HEK293 (cell line): ENCODE measurements at regions not wholly inside any gene's neighbourhood (a gene's known extent, or its start where the extent isn't known, plus 50 kb on each side); places are given as distances from the start of the nearest gene placed in this dataset.

Experiments
- CTCF ChIA-PET: fragments of 350-600 bp; formaldehyde crosslinking; extraction: SDS; loops from one replicate; lab custom pipeline; 2021; ENCODE audit warnings: antibody characterized with exemption; lab: Yijun Ruan, JAX
- POLR2A ChIA-PET: fragments of 300-600 bp; formaldehyde crosslinking; extraction: SDS; loops from one replicate; lab custom pipeline; 2020; ENCODE audit warnings: antibody characterized with exemption, inconsistent platforms; lab: Yijun Ruan, JAX
- H3K27ac ChIP-seq: fragments of 200-500 bp; sonication (Bioruptor generic); 2 replicates; pipeline ENCODE4 v1.5.1; 2014; ENCODE audit warnings: low read depth, low read length, control low read depth, inconsistent platforms; ENCODE audit errors: extremely low read depth
- H3K36me3 ChIP-seq, 2 experiments: fragments of 200-500 bp in 1 of 2; sonication (Bioruptor generic) in 1 of 2; 1 replicate in 1 of 2; 2 replicates in 1 of 2; pipeline ENCODE4 v1.5.1; 2014 to 2017; ENCODE audit warnings: inconsistent platforms in 2 of 2, low read length in 2 of 2; ENCODE audit not compliant: control insufficient read depth in 2 of 2, insufficient read depth in 1 of 2
- H3K4me1 ChIP-seq: fragments of 200-500 bp; sonication (Bioruptor generic); 2 replicates; pipeline ENCODE4 v1.5.1; 2014; ENCODE audit warnings: mild to moderate bottlenecking, low read length, inconsistent platforms; ENCODE audit not compliant: control insufficient read depth, insufficient read depth
- H3K4me3 ChIP-seq: 2 replicates; pipeline ENCODE4 v1.5.1; 2011; ENCODE audit warnings: low read depth, mild to moderate bottlenecking, control low read depth, low read length, moderate library complexity
- H3K9me3 ChIP-seq: fragments of 200-500 bp; sonication (Bioruptor generic); 2 replicates; pipeline ENCODE4 v1.5.1; 2014; ENCODE audit warnings: low read depth, low read length, inconsistent platforms; ENCODE audit not compliant: control insufficient read depth, insufficient read depth
- BCL11A ChIP-seq: fragments of 450-650 bp; formaldehyde crosslinking; IDR thresholded peaks from 2 replicates; pipeline ENCODE4 v1.5.1; 2016; ENCODE audit warnings: low read depth, missing biosample characterization, missing genetic modification characterization
- KLF1 ChIP-seq: fragments of 450-650 bp; formaldehyde crosslinking; IDR thresholded peaks from 2 replicates; pipeline ENCODE4 v1.5.1; 2016; ENCODE audit warnings: missing biosample characterization, missing genetic modification characterization
- KLF10 ChIP-seq: fragments of 450-650 bp; IDR thresholded peaks from 2 replicates; pipeline ENCODE4 v1.5.1; 2018; ENCODE audit warnings: missing biosample characterization, mild to moderate bottlenecking, missing genetic modification characterization
- OVOL3 ChIP-seq: fragments of 450-650 bp; formaldehyde crosslinking; IDR thresholded peaks from 2 replicates; pipeline ENCODE4 v1.5.1; 2016; ENCODE audit warnings: missing biosample characterization, missing genetic modification characterization
- PRDM6 ChIP-seq: fragments of 450-650 bp; formaldehyde crosslinking; IDR thresholded peaks from 2 replicates; pipeline ENCODE4 v1.5.1; 2017; ENCODE audit warnings: missing biosample characterization, missing genetic modification characterization
- ZIC2 ChIP-seq: fragments of 450-650 bp; formaldehyde crosslinking; IDR thresholded peaks from 2 replicates; pipeline ENCODE4 v1.5.1; 2016; ENCODE audit warnings: missing biosample characterization, missing genetic modification characterization
- ZNF138 ChIP-seq: fragments of 450-650 bp; formaldehyde crosslinking; IDR thresholded peaks from 2 replicates; pipeline ENCODE4 v1.5.1; 2016; ENCODE audit warnings: missing biosample characterization, missing genetic modification characterization, borderline replicate concordance
- ZNF16 ChIP-seq: fragments of 450-650 bp; formaldehyde crosslinking; IDR thresholded peaks from 2 replicates; pipeline ENCODE4 v1.5.1; 2016; ENCODE audit warnings: low read depth, missing biosample characterization, missing genetic modification characterization
- ZNF169 ChIP-seq: fragments of 450-650 bp; formaldehyde crosslinking; IDR thresholded peaks from 2 replicates; pipeline ENCODE4 v1.5.1; 2016; ENCODE audit warnings: missing biosample characterization, missing genetic modification characterization
- ZNF248 ChIP-seq: fragments of 450-650 bp; formaldehyde crosslinking; IDR thresholded peaks from 2 replicates; pipeline ENCODE4 v1.5.1; 2017; ENCODE audit warnings: missing biosample characterization, missing genetic modification characterization
- ZNF37A ChIP-seq: fragments of 450-650 bp; IDR thresholded peaks from 2 replicates; pipeline ENCODE4 v1.5.1; 2018; ENCODE audit warnings: missing biosample characterization, missing genetic modification characterization
- ZNF433 ChIP-seq: fragments of 450-650 bp; formaldehyde crosslinking; IDR thresholded peaks from 2 replicates; pipeline ENCODE4 v1.5.1; 2016; ENCODE audit warnings: missing biosample characterization, missing genetic modification characterization, low read depth
- ZNF488 ChIP-seq: fragments of 450-650 bp; formaldehyde crosslinking; IDR thresholded peaks from 2 replicates; pipeline ENCODE4 v1.5.1; 2016; ENCODE audit warnings: missing biosample characterization, missing genetic modification characterization
- ZNF549 ChIP-seq: fragments of 450-650 bp; IDR thresholded peaks from 2 replicates; pipeline ENCODE4 v1.5.1; 2018; ENCODE audit warnings: missing biosample characterization, missing genetic modification characterization, mild to moderate bottlenecking, inconsistent platforms, moderate library complexity
- ZNF596 ChIP-seq: fragments of 450-650 bp; IDR thresholded peaks from 2 replicates; pipeline ENCODE4 v1.5.0; 2018; ENCODE audit warnings: missing biosample characterization, mild to moderate bottlenecking, missing genetic modification characterization, moderate library complexity
- ZNF677 ChIP-seq: fragments of 450-650 bp; IDR thresholded peaks from 2 replicates; pipeline ENCODE4 v1.5.0; 2018; ENCODE audit warnings: missing biosample characterization, mild to moderate bottlenecking, missing genetic modification characterization, moderate library complexity
- ZNF768 ChIP-seq: fragments of 450-650 bp; formaldehyde crosslinking; IDR thresholded peaks from 2 replicates; pipeline ENCODE4 v1.5.1; 2018; ENCODE audit warnings: missing biosample characterization, mild to moderate bottlenecking, missing genetic modification characterization
- TF ChIP-seq, protein P1 (sequence below): fragments of 450-650 bp; formaldehyde crosslinking; IDR thresholded peaks from 2 replicates; pipeline ENCODE4 v1.5.1; 2016; ENCODE audit warnings: missing biosample characterization, missing genetic modification characterization
- TF ChIP-seq, protein P2 (sequence below): fragments of 450-650 bp; formaldehyde crosslinking; conservative IDR thresholded peaks from 2 replicates; pipeline ENCODE4 v1.5.1; 2016; ENCODE audit warnings: low read depth, missing biosample characterization, missing genetic modification characterization
- TF ChIP-seq, protein P3 (sequence below): fragments of 450-650 bp; formaldehyde crosslinking; IDR thresholded peaks from 2 replicates; pipeline ENCODE4 v1.5.1; 2016; ENCODE audit warnings: missing biosample characterization, missing genetic modification characterization

GRCh38 chr7:84524714-84525694, 330.4 kb upstream of the SEMA3A start:
- ChIA-PET CTCF (interaction anchor here (0.6 kb wide), 1 partner anchor 67 kb away, joined by 3 read pairs; no protein-coding TSS in a partner anchor), POLR2A (no interaction called here)
- H3K4me1 ChIP-seq, result peaks cover 5% of the 10 kb centered on the region; the same call in 1 of the 2 replicates
- TF ChIP-seq ZNF549 (tag by site-specific recombination) (no peak), ZNF596 (tag by site-specific recombination) (no peak)
- TF ChIP-seq, all 188 proteins: peak for 0
- no peaks in the 10 kb centered on the region for H3K36me3 ChIP-seq
- no peaks in the 10 kb centered on the region for H3K9me3 ChIP-seq
- no peak overlapping the region for H3K4me3 ChIP-seq
- H3K27ac ChIP-seq, result no peak overlapping the region

GRCh38 chr7:84513061-84513460, 318.5 kb upstream of the SEMA3A start:
- Histone ChIP-seq H3K4me3 (no peak overlapping the region), H3K36me3 (no peaks in the 10 kb centered on the region), H3K9me3 (no peaks in the 10 kb centered on the region), H3K27ac (no peak overlapping the region), H3K4me1 (no peaks in the 10 kb centered on the region)
- POLR2A ChIA-PET, result no interaction called here
- TF ChIP-seq PRDM6 (no peak), ZNF37A (no peak), BCL11A (tag by site-specific recombination) (no peak), ZNF549 (tag by site-specific recombination) (no peak), ZNF248 (tag by site-specific recombination) (no peak), KLF1 (tag by site-specific recombination) (no peak)
- TF ChIP-seq, protein P1, sequence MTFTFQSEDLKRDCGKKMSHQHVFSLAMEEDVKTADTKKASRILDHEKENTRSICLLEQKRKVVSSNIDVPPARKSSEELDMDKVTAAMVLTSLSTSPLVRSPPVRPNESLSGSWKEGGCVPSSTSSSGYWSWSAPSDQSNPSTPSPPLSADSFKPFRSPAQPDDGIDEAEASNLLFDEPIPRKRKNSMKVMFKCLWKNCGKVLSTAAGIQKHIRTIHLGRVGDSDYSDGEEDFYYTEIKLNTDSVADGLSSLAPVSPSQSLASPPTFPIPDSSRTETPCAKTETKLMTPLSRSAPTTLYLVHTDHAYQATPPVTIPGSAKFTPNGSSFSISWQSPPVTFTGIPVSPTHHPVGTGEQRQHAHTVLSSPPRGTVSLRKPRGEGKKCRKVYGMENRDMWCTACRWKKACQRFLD (tag by site-specific recombination), result no peak
- TF ChIP-seq, protein P2, sequence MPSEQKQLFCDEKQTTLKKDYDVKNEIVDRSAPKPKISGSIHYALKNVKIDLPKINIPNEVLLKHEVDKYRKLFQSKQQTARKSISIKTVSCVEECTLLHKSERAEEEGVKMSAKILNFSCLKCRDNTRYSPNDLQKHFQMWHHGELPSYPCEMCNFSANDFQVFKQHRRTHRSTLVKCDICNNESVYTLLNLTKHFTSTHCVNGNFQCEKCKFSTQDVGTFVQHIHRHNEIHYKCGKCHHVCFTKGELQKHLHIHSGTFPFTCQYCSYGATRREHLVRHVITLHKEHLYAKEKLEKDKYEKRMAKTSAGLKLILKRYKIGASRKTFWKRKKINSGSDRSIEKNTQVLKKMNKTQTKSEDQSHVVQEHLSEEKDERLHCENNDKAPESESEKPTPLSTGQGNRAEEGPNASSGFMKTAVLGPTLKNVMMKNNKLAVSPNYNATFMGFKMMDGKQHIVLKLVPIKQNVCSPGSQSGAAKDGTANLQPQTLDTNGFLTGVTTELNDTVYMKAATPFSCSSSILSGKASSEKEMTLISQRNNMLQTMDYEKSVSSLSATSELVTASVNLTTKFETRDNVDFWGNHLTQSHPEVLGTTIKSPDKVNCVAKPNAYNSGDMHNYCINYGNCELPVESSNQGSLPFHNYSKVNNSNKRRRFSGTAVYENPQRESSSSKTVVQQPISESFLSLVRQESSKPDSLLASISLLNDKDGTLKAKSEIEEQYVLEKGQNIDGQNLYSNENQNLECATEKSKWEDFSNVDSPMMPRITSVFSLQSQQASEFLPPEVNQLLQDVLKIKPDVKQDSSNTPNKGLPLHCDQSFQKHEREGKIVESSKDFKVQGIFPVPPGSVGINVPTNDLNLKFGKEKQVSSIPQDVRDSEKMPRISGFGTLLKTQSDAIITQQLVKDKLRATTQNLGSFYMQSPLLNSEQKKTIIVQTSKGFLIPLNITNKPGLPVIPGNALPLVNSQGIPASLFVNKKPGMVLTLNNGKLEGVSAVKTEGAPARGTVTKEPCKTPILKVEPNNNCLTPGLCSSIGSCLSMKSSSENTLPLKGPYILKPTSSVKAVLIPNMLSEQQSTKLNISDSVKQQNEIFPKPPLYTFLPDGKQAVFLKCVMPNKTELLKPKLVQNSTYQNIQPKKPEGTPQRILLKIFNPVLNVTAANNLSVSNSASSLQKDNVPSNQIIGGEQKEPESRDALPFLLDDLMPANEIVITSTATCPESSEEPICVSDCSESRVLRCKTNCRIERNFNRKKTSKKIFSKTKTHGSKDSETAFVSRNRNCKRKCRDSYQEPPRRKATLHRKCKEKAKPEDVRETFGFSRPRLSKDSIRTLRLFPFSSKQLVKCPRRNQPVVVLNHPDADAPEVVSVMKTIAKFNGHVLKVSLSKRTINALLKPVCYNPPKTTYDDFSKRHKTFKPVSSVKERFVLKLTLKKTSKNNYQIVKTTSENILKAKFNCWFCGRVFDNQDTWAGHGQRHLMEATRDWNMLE (tag by site-specific recombination), result no peak
- CTCF ChIA-PET, result no interaction called here

- H3K4me3 ChIP-seq, result no peak overlapping the region
- no peaks in the 10 kb centered on the region for H3K36me3 ChIP-seq
- TF ChIP-seq ZNF16 (tag by site-specific recombination), result no peak
- TF ChIP-seq ZNF768 (tag by site-specific recombination), result no peak
- no peak for TF ChIP-seq ZNF138 (tag by site-specific recombination)
- TF ChIP-seq, protein P3, sequence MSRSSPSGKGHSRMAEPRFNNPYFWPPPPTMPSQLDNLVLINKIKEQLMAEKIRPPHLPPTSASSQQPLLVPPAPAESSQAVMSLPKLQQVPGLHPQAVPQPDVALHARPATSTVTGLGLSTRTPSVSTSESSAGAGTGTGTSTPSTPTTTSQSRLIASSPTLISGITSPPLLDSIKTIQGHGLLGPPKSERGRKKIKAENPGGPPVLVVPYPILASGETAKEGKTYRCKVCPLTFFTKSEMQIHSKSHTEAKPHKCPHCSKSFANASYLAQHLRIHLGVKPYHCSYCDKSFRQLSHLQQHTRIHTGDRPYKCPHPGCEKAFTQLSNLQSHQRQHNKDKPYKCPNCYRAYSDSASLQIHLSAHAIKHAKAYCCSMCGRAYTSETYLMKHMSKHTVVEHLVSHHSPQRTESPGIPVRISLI (tag by site-specific recombination), result no peak
- no peak for TF ChIP-seq ZNF488
- no peak for TF ChIP-seq ZNF169 (tag by site-specific recombination)
- TF ChIP-seq OVOL3, result no peak
- no peak for TF ChIP-seq ZNF677 (tag by site-specific recombination)
- no peak for TF ChIP-seq ZNF433 (tag by site-specific recombination)
- TF ChIP-seq ZIC2 (tag by site-specific recombination), result no peak
- no peak for TF ChIP-seq KLF10 (tag by site-specific recombination)
- H3K4me1 ChIP-seq, result no peaks in the 10 kb centered on the region
- ChIA-PET POLR2A (no interaction called here), CTCF (no interaction called here)
- no peak overlapping the region for H3K27ac ChIP-seq
- H3K9me3 ChIP-seq, result no peaks in the 10 kb centered on the region
Measured at GRCh38 chr7:84512055-84512454, 317.5 kb upstream of the SEMA3A start.
